GM19193 (cell line): ENCODE measurements at regions not wholly inside any gene's neighbourhood (a gene's known extent, or its start where the extent isn't known, plus 50 kb on each side); places are given as distances from the start of the nearest gene placed in this dataset.

Experiments used
- POLR2A ChIP-seq: IDR thresholded peaks from 4 replicates; pipeline ENCODE4 v1.6.1; 2011; ENCODE audit not compliant: insufficient read depth, insufficient read length; ENCODE audit errors: extremely low read depth

- TF ChIP-seq POLR2A = no peak
Measured at GRCh38 chr6:145530454-145530853, 204.9 kb downstream of the EPM2A start.

DNA sequence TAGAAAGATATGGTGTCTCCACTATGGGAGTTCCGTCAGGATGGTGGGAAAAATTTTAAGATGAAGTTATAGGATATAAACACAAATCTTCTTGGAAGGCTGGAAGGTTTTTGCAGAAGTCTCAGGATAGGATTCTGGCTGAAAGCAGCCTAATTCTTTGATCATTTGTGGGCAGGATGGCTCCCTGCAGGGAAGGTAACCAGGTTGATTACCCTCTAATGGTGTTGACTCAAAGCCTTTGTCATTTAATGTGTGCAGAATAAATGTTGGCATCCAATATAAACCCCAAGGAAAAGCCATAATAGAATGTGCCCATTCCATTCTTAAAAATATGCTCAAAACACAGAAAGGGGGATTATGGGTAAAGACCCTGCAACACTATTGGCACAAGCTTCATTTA is 204.3 kb downstream of the EPM2A start:
- no peak for TF ChIP-seq POLR2A

DNA sequence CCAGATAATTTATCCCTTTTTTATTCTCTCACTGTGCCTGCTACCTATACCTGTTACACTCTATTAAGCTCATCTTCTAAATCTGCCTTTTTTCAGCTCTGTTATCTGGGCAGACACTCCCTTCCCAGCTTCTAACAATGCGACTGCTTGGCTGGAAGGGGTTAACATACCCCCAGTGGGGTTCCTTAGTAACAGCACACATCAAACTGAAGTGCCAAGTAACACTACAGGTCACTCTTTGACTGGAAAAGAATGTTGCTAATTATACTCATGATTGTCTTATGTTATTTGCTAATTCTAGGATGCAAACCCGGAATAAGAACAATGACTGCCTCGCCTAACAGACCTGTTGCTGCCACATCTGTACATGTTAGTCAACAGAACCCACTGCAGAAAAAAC is 203.5 kb downstream of the EPM2A start:
- no peak for TF ChIP-seq POLR2A

DNA sequence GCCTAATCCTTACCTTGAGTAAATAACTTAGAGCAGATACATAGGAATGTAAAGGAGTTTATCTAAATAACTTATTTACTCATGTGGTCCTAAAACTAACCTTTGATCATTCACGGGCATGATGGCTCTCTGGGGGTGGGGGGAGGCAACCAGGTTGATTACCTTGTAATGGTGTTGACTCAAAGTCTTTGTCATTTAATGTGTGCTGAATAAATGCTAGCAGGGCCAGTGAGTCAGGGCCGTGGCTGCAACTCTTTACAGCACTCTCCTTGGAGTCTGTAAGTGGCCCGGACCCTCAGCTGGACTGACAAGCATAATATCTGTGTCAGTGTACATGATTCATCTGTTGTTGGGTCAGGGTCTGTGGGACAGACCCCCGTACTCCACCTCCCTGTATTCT is 203.0 kb downstream of the EPM2A start:
- TF ChIP-seq POLR2A = no peak

DNA sequence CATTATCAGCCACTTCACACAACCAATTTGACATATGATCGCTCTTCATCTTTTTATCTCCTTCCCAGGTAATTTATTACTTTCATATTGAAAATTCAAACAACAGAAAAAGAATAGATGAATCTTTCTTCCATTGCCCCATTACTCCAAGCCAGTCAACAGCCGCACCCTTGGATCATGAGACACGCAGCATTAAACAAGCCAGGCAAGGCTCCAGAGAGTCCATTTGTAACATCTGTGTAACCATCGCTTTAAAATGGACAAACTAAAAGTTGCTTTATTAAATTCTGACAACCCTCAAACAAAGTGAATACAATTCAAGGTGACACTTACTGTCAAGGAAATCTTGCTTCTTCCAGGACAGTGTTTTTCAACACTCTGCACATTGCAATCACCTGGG is 200.3 kb downstream of the EPM2A start:
- no peak for TF ChIP-seq POLR2A

DNA sequence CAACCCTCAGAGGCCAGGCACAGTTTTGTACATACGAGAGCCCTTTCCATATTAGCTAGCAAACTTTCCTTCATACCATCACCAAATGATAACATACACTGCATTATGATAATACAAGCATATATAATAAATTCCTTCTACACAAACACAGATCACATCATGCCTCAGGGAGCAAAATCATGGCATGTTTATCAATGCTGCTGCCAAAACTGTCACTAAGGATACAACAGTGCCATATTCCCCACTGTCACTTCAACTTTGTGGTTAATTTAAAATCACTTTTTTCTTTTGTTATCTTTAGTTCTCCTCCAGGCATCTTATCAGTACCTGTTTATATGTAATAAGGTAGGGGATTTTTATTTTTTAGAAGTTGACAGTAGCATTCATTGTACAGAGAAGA is 196.3 kb downstream of the EPM2A start:
- no peak for TF ChIP-seq POLR2A

DNA sequence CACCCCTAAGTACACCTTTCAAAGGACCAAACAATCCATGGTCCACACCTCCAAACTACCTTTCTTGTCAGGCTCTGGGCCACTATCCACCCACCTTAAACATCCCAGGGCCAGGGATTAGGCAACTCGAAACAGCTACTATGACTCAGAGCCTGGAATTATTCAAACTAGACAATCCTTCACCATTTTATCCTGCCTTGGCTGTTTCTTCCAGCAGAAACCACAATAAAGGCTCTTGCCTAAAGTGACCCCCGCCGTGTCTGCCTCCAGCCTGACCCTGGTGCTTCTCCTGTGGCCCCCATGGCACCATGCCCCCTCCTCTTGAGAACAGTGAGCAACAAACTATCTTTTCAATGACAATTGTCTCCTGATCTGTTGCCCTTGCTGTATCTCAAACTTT is 195.5 kb downstream of the EPM2A start:
- TF ChIP-seq POLR2A = no peak

- no peak for TF ChIP-seq POLR2A
Measured at GRCh38 chr6:145540741-145541140, 194.6 kb downstream of the EPM2A start.

DNA sequence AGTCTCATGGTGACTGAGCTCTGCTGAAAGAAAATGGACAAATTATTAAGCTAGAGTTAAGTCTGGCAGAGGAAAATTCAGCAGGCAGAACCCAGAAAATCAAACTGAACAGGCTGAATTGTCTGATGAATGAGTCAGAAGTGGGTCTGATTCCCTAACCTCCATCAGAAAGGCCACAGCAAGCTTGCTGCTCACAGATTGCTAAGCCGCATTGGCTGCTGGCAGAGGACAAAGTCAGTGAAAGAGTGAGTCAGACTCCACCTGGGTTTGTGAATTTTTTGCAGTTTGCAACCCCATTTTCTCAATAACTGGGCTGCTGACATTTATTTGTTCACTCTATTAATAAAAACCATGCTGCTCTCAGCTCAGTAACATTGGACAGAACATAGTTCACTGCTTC is 191.3 kb downstream of the EPM2A start:
- no peak for TF ChIP-seq POLR2A

- no peak for TF ChIP-seq POLR2A
Measured at GRCh38 chr6:145544514-145544913, 190.8 kb downstream of the EPM2A start.

GRCh38 chr6:145546265-145546664 is 189.1 kb downstream of the EPM2A start:
- no peak for TF ChIP-seq POLR2A

DNA sequence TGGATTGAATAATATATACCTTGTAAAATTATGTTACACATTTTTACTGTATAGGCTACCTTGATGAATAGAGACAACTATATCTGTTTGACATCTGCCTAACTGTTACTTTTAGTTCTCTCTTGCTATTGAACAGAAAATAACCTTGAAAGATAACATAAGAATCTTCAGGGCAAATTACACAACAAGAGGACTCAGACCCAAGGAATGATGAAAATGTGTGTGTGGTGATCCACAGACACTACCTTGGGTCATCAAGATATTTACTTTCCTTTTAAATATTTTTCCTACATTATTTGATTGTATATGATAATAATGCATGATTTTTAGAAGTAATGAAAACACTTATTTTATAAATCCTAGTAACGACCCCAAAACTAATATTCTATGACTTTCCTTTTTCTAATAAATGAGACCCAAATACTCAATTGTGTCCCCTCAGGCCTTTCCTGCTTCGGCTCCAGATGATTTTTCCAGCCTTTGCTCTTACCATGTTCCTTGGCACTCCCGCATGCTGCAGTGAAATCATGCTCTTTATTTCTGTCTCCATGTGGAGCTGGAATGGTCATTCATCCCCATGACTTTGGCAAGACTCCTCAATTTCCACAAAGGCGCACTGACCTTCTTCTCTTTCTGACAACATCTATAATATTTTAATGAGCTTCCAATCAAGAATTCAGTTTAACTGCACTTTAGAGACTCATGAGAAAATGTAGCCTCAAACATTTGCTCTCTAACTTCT is 187.6 kb downstream of the EPM2A start:
- no peak for TF ChIP-seq POLR2A

DNA sequence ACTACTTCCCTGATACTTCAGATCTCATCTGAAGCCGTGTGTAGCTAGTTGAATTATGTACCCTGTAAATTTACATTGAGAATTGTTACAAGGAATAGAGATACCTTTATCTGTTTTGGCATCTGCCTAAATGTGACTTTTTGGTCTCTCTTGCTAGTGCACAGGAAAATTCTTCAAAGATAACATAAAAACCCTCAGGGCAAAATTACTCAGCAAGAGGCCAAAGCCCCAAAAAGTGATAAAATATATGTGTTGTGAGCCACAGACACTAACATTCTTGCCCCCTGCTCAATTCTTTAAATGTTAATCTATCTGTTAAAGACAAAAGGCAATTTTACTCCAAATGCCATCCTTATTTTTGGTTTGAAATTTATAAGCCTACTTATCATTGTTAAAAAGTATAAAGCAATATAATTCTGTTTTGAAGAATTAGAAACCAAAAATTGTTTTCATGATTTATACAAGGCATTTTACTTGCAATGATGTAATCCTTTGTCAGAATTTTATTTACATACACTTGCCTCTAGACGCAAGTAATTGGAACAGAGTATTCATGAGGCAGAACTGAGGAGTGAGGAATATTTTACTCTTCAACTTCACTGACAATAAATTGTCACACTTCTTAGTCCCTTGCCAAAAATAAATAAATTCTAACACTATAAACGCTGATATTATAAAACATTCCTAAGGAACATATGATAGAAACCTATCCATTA is 186.2 kb downstream of the EPM2A start:
- TF ChIP-seq POLR2A = no peak

DNA sequence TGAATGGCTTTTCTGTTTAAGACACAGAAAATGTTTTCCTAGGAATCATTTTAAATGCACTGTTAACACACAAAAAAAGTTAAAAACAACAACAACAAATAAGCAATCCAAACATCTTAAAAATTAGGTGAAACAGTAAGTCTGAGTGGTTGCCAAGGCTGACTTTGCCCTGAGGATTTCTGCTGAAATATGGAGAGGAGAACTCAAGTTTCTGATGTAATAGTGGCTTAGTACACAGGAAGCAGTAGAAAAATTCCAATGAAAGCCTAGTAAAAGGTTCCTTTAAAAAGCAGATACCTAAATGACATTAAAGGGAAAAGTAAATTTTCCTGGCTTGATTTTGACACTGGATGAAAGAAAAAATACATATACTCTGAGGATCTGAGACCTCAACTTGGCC is 184.2 kb downstream of the EPM2A start:
- TF ChIP-seq POLR2A = no peak

DNA sequence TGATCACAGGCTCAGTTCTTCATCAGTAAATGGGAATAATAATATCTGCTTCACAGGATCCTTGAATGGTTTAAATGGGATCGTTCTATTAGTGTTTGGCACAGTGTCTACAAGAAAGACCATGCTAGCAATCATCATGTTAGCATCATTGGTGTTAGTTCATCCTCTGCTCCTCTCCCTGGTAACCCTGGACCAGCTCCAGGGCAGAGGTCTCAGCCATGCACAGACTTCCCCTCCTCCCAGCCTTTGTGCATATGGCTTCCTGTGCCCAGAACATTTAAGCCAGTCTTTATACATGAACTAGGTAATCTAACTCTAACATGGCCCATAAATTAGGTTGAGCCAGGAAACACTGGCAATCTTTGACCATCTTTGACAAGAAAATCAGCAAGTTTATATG is 180.2 kb downstream of the EPM2A start:
- no peak for TF ChIP-seq POLR2A

DNA sequence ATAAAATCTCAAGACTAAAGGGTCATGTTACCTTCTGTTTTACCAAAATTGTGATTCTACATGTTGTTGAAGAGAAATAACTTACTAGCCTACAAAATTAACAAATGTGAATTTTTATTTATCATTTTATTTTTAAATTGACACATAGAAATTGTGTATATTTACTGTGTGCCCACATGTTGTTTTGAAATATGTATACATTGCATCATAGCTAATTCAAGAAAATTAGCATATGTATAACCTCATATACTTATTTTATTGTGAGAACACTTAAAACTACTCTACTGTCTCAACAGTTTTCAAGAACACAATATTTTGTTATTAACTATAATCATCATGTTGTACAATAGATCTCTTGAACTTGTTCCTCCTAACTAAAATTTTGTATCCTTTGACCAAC is 177.8 kb downstream of the EPM2A start:
- no peak for TF ChIP-seq POLR2A
